Right kidney (tissue), 1 donor: ENCODE measurements at regions not wholly inside any gene's neighbourhood (a gene's known extent, or its start where the extent isn't known, plus 50 kb on each side); places are given as distances from the start of the nearest gene placed in this dataset.

Experiments
- DNase-seq: peaks from one replicate; pipeline ENCODE4 v3.0.0-alpha.2; 2016

- no peak for DNase-seq
Measured at GRCh38 chr4:137310593-137311490, 221.5 kb downstream of the PCDH18 start.

GRCh38 chr4:137310166-137310565 is 222.1 kb downstream of the PCDH18 start:
- no peak for DNase-seq

DNA sequence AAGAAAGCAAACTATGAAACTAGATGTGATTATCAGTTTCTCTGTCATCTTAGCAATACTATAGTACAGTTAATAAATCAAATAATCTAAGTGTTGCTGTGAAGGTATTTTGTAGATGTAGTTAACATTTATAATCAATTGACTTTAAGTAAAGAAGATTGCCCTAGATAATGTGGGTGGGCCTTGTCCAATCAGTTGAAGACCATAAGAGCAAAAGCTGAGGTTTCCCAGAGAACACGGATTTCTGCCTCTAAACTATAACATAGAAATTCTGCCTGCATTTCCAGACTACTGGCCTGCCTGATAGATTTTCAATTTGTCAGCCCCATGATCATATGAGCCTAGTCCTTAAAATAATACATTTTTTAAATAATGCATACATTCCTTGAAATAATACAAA is 222.9 kb downstream of the PCDH18 start:
- no peak for DNase-seq

DNA sequence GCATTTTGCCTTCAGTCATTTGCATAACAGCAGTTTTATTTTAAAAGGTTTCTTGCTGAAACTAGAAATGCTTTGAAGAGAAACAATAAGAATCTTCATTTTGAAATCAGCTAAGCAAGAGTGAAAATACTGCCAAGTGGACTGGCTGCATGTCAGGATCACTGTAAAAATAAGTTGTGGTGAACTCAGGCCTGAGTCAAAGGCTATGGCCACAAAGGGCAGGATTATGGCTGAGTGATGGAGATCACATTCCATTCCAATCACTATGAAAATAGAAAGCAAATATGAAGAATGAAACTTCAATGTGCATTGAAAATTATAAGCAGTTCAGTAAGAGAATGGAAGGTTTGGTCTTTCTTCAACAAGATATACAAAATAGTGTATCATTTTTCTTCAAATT is 224.5 kb downstream of the PCDH18 start:
- DNase-seq, result no peak

DNA sequence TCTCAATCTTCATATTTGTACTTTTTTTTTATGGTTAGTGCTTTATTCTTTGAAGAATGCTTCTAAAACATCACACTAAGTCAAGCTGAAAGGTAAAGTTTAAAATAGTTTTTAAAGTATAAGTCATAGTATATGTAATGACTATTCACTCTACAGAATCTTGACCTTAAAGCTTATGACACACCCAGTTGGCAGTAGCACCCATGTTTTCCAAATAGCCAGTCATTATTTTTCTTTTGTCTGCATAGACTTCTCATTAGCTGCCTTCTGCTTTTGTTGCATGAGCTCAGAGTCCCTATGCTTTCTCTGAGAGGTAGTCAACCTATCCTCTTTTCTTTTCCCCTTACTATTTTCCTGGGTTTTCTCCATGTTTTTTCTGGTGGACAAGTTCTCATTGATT is 231.5 kb downstream of the PCDH18 start:
- DNase-seq, result no peak

GRCh38 chr4:137299281-137299680 is 233.0 kb downstream of the PCDH18 start:
- no peak for DNase-seq

DNA sequence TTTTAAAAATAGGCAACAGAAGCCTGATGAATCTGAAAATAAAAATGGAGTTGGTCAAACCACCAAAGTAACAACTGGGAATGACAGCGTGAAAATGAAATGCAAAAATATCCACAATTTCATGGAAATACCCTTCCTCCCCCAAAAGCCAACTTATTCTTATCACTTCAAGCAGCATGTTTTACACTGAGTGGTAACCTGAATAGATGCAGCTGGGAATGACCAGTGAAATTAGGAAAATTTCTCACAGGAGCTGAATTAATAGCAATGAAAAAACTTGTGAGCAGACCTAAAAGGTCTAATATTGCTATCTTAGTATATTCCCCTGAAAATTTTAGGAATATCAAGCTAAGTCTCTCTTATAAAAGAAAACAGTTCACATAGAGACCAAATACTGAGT is 239.0 kb downstream of the PCDH18 start:
- DNase-seq, result no peak

DNA sequence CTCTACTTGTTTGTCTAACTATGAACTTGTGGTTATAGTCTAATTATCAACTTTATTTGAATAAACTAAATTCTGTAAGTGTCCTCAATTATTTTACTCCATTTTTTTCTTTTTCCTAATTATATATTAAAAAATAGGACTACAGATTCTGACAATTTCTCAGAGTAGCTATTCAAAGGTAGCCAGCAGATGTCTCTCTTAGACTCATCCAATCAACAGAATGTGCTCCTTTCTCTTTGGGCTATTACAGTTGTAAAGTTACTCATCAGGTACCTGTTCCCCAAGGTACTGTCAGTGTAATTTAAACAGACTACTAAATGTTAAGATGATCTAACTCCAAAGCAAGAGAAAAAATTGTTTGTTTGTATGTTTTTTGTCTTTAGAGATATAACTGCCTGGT is 248.6 kb downstream of the PCDH18 start:
- no peak for DNase-seq

- no peak for DNase-seq
Measured at GRCh38 chr4:137278431-137278830, 253.9 kb downstream of the PCDH18 start.

DNA sequence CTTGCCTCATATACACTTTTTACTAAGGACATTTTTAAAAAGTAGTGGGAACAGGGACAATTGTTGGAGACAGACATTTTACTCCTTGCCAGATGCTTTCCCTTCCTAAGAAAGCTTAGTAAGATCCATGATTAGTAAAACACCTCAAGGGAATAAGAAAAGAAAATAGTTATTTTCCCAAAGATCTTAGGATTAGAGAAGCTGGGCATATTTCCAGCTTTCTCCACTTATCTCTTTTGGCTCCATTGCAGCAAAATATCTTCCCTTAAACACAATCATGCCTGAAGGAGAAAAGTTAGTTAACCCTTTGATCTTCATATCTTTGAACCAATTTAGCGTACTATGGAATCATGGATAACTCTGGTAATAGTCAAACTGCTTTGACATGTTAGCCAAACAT is 257.9 kb downstream of the PCDH18 start:
- no peak for DNase-seq

GRCh38 chr4:137267024-137267423 is 265.3 kb downstream of the PCDH18 start:
- no peak for DNase-seq

- no peak for DNase-seq
Measured at GRCh38 chr4:137266511-137266910, 265.8 kb downstream of the PCDH18 start.

- no peak for DNase-seq
Measured at GRCh38 chr4:137263206-137263605, 269.1 kb downstream of the PCDH18 start.

GRCh38 chr4:137253949-137254348 is 278.3 kb downstream of the PCDH18 start:
- no peak for DNase-seq

- no peak for DNase-seq
Measured at GRCh38 chr4:137249112-137249511, 283.2 kb downstream of the PCDH18 start.

GRCh38 chr4:137238456-137239162 is 293.7 kb downstream of the PCDH18 start:
- no peak for DNase-seq

GRCh38 chr4:137226900-137227299 is 305.4 kb downstream of the PCDH18 start:
- DNase-seq, result no peak

DNA sequence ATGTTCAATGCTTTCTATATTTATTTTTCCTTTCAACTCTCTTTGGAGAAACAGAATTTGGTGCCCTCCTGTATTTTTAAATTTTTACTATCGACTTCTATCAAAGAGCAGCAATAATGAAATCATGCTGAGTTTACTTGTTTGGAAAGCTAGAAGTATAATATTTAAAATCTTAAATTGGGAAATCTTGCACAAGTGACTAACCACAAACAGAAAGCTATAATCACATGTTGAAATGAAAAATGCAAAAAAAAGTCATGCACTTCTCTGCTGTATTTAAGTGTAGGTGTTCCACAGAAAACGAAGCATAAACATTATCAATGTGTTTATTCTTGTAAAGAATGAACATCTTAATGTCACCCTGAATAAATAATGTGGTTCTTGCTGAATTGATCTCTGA is 306.1 kb downstream of the PCDH18 start:
- DNase-seq, result no peak

DNA sequence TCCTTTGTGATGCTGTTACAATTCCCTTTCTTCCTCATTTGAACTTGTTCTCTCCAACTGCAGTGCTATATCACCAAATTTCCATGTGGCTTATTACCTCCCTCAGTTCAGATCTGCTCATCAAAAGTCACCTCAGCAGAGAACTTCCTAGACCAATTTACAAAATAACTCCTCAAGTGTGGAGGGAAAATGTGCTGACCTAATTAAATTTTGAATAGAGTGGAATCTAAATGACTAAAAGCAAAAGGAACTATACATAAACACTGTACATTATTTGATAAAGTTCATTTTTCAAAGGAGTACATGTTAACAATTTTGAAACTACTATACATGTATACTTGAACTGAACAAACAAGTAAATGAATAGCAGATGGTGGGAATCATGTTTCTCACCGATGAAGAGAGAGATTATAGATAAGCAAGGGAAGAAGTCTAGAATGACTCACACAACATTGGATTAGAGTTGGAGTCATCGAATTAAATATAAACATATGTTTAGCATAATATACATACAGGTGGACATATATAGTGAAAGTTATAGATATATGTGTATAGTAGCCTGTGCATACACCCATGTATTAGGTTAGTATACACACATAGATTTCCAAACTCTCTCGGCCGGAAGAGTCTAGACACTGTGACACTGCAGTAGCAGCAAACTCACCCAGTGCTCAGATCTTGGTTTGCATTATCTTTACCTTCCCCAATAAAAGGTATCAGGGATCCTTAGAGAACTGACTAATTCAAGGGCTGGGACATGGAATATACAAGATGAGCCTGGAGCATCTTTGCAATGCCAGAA is 318.7 kb downstream of the PCDH18 start:
- no peak for DNase-seq

- DNase-seq, result no peak
Measured at GRCh38 chr4:137212601-137213000, 319.7 kb downstream of the PCDH18 start.

- no peak for DNase-seq
Measured at GRCh38 chr4:137209240-137209639, 323.1 kb downstream of the PCDH18 start.

DNA sequence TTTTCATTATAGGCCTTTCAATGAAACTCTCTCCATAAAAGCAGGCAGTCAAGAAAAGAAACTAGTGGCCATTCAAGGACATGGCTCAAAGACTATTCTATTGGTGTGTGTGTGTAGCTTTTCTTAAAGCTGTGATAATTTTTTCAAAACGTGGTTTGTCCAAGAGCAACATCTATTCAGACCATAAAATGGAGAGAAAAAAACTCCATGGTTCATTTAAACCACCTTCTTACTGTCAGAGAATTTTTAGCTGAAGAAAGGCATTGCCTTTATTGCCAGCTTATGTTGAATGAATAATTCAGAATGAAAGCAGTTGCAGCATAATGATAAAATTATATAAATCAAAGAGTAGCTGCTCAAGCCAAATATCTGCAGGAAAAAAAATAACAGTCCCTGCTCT is 325.5 kb downstream of the PCDH18 start:
- DNase-seq, result no peak

GRCh38 chr4:137203601-137204000 is 328.7 kb downstream of the PCDH18 start:
- no peak for DNase-seq
